ENCODE measurements at regions not wholly inside any gene's neighbourhood (a gene's known extent, or its start where the extent isn't known, plus 50 kb on each side); places are given as distances from the start of the nearest gene placed in this dataset.
"Not testable (repeated sequence)": the region's sequence is repeated elsewhere in the genome, so short reads cannot be mapped to it uniquely, and the experiment has no call there.

DNA sequence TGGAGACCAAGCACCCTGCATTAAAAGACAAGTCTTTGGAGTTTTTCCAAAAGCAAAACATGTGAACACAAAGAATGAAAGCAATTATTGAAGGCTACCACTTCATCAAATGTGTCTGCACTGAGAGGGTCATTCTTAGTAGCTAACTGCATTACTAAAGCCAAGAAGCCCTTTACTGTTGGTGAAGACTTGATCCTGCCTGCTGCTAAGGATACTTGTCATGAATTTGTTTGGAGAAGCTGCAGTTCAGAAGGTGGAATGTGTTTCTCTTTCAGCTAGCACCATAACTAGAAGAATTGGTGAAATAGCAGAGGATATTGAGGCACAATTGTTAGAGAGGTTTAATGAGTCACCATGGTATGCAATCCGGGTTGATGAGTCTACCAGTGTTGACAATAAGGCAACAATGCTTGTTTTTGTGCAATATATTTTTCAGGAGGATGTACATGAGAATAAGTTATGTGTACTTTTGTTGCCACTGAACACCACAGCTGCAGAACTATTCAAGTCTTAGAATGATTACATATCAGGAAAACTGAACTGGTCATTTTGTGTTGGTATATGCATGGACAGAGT lies 457.3 kb upstream of the ISX start:
- TF ChIP-seq CTCF (IDR thresholded peaks at IDR 0.05; ENCODE audit: control extremely low read depth, extremely low read depth, low read depth, missing control alignments), result no peak
- POLR2A ChIA-PET, result no interaction called here
- DNase-seq (ENCODE audit: extremely low spot score), result no peak
- CTCF ChIA-PET, result no interaction called here

- POLR2A ChIA-PET, result no interaction called here
- CTCF ChIA-PET, result no interaction called here
- TF ChIP-seq CTCF (IDR thresholded peaks at IDR 0.05; ENCODE audit: control extremely low read depth, extremely low read depth, low read depth, missing control alignments), result no peak
- DNase-seq (ENCODE audit: extremely low spot score), result no peak
Observed at GRCh38 chr22:34609646-34610045, 456.3 kb upstream of the ISX start.

DNA sequence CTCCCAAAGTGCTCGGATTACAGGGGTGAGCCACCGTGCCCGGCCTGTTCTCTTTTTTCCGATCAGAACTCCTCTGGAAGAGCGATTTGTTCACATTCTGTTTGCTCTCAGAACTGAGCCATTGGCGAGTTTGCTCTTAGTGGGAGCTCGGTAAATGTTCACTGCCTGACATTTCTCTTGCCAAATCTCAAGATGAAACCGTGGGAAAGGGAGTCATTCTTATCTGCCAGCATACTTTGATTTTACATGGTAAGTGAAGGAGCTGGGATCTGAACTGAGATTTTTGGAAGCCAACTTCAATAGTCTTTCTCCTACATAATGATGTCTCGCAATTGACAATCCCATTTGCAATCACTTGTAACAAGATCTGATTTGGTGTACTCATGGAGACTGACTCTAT lies 445.8 kb upstream of the ISX start:
- ChIA-PET POLR2A (no interaction called here), CTCF (no interaction called here)
- no peak for DNase-seq (ENCODE audit: extremely low spot score)
- TF ChIP-seq CTCF (IDR thresholded peaks at IDR 0.05; ENCODE audit: control extremely low read depth, extremely low read depth, low read depth, missing control alignments), result no peak

DNA sequence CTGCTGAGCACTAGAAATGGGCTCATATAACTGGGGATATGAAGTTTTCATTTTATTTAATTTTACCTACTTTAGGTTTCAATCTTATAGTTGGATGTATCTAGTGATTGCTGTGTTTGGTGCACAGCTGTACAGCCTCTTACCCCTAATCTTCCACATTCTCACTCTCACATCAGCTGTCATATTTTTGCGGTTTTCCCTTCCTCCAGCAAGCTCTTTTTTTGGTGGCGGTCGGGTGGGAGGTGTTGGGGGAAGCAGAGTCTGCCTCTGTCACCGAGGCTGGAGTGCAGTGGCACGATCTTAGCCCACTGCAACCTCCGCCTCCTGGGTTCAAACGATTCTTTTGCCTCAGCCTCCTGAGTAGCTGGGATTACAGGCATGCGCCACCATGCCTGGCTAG lies 445.1 kb upstream of the ISX start:
- ChIA-PET CTCF (no interaction called here), POLR2A (no interaction called here)
- no peak for TF ChIP-seq CTCF (IDR thresholded peaks at IDR 0.05; ENCODE audit: control extremely low read depth, extremely low read depth, low read depth, missing control alignments)
- no peak for DNase-seq (ENCODE audit: extremely low spot score)

DNA sequence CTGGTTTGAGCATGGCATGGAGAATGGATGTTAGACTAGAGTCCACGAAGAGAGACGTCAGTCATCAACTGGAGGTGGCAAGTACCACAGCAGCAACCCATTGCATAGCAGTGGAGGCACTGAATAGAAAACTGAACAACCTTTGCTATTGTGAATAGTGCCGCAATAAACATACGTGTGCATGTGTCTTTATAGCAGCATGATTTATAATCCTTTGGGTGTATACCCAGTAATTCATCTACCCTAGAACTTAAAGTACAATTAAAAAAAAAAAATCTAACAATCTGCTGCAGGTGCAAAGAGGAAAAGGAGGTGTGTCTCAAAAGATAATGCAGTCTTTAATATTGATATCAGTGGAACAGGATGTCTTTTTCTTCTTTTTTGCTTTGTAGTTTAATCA lies 443.4 kb upstream of the ISX start:
- no peak for DNase-seq (ENCODE audit: extremely low spot score)
- POLR2A ChIA-PET, result no interaction called here
- CTCF ChIA-PET, result no interaction called here
- TF ChIP-seq CTCF (IDR thresholded peaks at IDR 0.05; ENCODE audit: control extremely low read depth, extremely low read depth, low read depth, missing control alignments), result no peak

DNA sequence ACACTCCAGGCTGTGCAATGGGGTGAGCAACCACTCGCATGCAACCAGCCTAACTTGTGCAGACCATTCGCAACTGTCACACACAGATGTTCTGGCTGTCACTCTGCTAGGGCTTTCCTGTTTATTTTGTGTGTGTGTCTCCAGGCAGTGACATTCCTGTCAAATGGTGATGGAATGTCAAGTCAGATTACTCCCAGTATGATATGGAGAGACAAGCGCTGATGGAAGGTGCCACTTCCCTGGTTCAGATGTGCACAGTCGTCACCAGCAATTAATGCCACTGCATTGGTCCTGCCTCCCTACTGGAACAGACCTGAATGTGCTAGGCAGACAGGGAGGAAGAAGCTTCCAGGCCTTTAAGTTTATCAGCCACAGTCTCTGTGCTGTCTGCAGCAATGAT lies 442.4 kb upstream of the ISX start:
- no peak for DNase-seq (ENCODE audit: extremely low spot score)
- ChIA-PET CTCF (no interaction called here), POLR2A (no interaction called here)
- no peak for TF ChIP-seq CTCF (IDR thresholded peaks at IDR 0.05; ENCODE audit: control extremely low read depth, extremely low read depth, low read depth, missing control alignments)

GRCh38 chr22:34625892-34626291 lies 440.1 kb upstream of the ISX start:
- DNase-seq (ENCODE audit: extremely low spot score); CTCF ChIA-PET; POLR2A ChIA-PET: not testable (repeated sequence)
